HEK293T (cell line): ENCODE measurements at regions not wholly inside any gene's neighbourhood (a gene's known extent, or its start where the extent isn't known, plus 50 kb on each side); places are given as distances from the start of the nearest gene placed in this dataset.

ENCODE experiments used
- CTCF ChIA-PET: fragments of 350-600 bp; formaldehyde crosslinking; extraction: SDS; loops from one replicate; lab custom pipeline; 2021; ENCODE audit warnings: antibody characterized with exemption, inconsistent platforms; lab: Yijun Ruan, JAX
- POLR2A ChIA-PET: fragments of 350-600 bp; formaldehyde crosslinking; extraction: SDS; loops from one replicate; lab custom pipeline; 2020; ENCODE audit warnings: antibody characterized with exemption, inconsistent platforms; lab: Yijun Ruan, JAX
- DNase-seq: peaks from one replicate; pipeline ENCODE4 v3.0.0; 2012; ENCODE audit warnings: mixed read lengths; ENCODE audit errors: extremely low spot score
- ARNT ChIP-seq: fragments of 450-650 bp; IDR thresholded peaks from 2 replicates; pipeline ENCODE4 v1.6.1; 2017; ENCODE audit warnings: mild to moderate bottlenecking
- BHLHE40 ChIP-seq: fragments of 450-650 bp; IDR thresholded peaks from 2 replicates; pipeline ENCODE4 v1.6.1; 2016; ENCODE audit warnings: mild to moderate bottlenecking, moderate library complexity, borderline replicate concordance
- CTBP1 ChIP-seq: fragments of 450-650 bp; IDR thresholded peaks from 2 replicates; pipeline ENCODE4 v1.6.1; 2016; ENCODE audit warnings: borderline replicate concordance
- ELF4 ChIP-seq: fragments of 450-650 bp; IDR thresholded peaks from 2 replicates; pipeline ENCODE4 v1.6.1; 2017; ENCODE audit warnings: antibody characterized with exemption
- FOXA1 ChIP-seq: fragments of 450-650 bp; IDR thresholded peaks from 2 replicates; pipeline ENCODE4 v1.6.1; 2016; ENCODE audit warnings: mild to moderate bottlenecking
- FOXK2 ChIP-seq: fragments of 450-650 bp; IDR thresholded peaks from 2 replicates; pipeline ENCODE4 v1.6.1; 2016; ENCODE audit warnings: mild to moderate bottlenecking
- FOXM1 ChIP-seq: fragments of 450-650 bp; IDR thresholded peaks from 2 replicates; pipeline ENCODE4 v1.6.1; 2017; ENCODE audit warnings: mild to moderate bottlenecking, borderline replicate concordance
- HDGF ChIP-seq: fragments of 450-650 bp; IDR thresholded peaks from 2 replicates; pipeline ENCODE4 v1.6.1; 2017; ENCODE audit warnings: antibody characterized with exemption, borderline replicate concordance
- L3MBTL2 ChIP-seq: fragments of 450-650 bp; conservative IDR thresholded peaks from 2 replicates; pipeline ENCODE4 v1.6.1; 2016; ENCODE audit warnings: mild to moderate bottlenecking
- LEF1 ChIP-seq: fragments of 450-650 bp; IDR thresholded peaks from 2 replicates; pipeline ENCODE4 v1.6.1; 2017; ENCODE audit warnings: mild to moderate bottlenecking, borderline replicate concordance
- NFRKB ChIP-seq: fragments of 450-650 bp; IDR thresholded peaks from 2 replicates; pipeline ENCODE4 v1.6.1; 2016; ENCODE audit warnings: mild to moderate bottlenecking, moderate library complexity
- SP1 ChIP-seq: fragments of 450-650 bp; IDR thresholded peaks from 2 replicates; pipeline ENCODE4 v1.6.1; 2017
- SUZ12 ChIP-seq: fragments of 450-650 bp; IDR thresholded peaks from 2 replicates; pipeline ENCODE4 v1.6.1; 2016; ENCODE audit warnings: mild to moderate bottlenecking
- TARDBP ChIP-seq: fragments of 450-650 bp; IDR thresholded peaks from 2 replicates; pipeline ENCODE4 v1.6.1; 2016
- ZNF384 ChIP-seq: fragments of 450-650 bp; IDR thresholded peaks from 2 replicates; pipeline ENCODE4 v1.6.1; 2016
- TF ChIP-seq, protein P1 (sequence below): fragments of 450-650 bp; IDR thresholded peaks from 2 replicates; pipeline ENCODE4 v1.6.1; 2016

DNA sequence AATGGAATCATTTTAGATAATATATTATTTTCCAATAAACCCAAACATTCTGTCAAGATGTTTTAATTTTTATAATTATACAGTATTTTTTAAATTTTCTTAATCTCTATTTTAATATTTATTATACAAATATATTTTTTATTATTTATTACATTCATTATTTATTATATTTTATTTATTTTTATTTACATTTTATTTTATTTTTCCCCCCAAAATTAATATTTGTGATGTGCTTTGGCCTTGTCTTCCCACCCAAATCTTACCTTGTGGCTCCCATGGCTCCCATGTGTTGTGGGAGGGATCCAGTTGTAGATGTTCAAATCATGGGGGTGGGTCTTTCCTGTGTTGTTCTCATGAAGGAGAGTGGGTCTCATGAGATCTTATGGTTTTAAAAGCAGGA is 382.1 kb downstream of the TLE4 start:
- no peak for TF ChIP-seq SUZ12
- no peak for TF ChIP-seq BHLHE40
- TF ChIP-seq TARDBP = no peak
- no peak for TF ChIP-seq FOXK2
- no peak for TF ChIP-seq ELF4
- TF ChIP-seq LEF1 = no peak
- TF ChIP-seq, protein P1, sequence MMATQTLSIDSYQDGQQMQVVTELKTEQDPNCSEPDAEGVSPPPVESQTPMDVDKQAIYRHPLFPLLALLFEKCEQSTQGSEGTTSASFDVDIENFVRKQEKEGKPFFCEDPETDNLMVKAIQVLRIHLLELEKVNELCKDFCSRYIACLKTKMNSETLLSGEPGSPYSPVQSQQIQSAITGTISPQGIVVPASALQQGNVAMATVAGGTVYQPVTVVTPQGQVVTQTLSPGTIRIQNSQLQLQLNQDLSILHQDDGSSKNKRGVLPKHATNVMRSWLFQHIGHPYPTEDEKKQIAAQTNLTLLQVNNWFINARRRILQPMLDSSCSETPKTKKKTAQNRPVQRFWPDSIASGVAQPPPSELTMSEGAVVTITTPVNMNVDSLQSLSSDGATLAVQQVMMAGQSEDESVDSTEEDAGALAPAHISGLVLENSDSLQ = no peak
- no peak for TF ChIP-seq ARNT
- TF ChIP-seq ZNF384 = no peak
- no peak for TF ChIP-seq NFRKB
- TF ChIP-seq L3MBTL2 = no peak
- TF ChIP-seq CTBP1 = no peak
- no peak for TF ChIP-seq HDGF
- TF ChIP-seq SP1 = no peak
- TF ChIP-seq FOXM1 = no peak
- POLR2A ChIA-PET = no interaction called here
- CTCF ChIA-PET = no interaction called here
- DNase-seq = no peak

DNA sequence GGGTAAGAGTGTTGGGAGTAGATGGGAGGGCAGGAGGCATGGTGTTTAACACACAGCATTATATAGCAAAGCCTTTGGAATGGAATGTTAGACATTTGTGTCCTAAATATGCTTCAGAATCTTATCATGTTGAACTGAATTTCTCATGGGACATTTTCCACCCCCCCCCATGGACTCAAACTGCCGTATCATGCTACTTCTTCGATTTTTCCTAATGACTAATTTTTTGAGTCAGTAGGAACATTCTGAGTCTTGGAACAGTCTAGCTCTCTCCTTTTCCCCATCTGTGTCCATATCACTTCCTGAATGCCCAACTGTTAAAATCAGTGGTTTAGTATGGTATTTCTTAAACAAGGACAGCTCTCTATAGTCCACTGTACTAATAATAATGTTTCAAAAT is 380.6 kb downstream of the TLE4 start:
- POLR2A ChIA-PET = no interaction called here
- DNase-seq = no peak
- CTCF ChIA-PET = no interaction called here
- TF ChIP-seq ZNF384 (no peak), ARNT (no peak), SUZ12 (no peak), TARDBP (no peak), HDGF (no peak), SP1 (no peak), LEF1 (no peak), CTBP1 (no peak), BHLHE40 (no peak), L3MBTL2 (no peak), FOXA1 (no peak), ELF4 (no peak), NFRKB (no peak), FOXM1 (no peak), FOXK2 (no peak)
- TF ChIP-seq, protein P1 = no peak

DNA sequence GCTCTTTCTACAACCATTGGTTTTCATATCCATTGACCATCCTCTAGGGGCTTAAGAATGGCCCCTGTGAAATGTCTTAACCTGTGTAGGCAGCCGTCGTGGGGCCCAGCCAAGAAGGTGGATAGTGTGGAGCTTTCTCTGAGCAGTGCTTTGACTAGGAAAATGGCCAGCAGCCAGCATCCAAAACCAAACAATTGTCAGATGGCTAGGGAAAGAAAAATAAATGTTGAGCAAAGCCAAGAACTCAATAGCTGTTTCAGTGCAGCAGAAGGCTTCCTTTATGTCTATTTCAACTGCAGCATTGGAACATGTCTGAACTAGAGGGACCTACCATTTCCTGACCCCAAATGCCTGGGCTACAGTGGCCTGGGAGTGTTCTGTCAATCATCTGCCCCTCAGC is 374.9 kb downstream of the TLE4 start:
- ChIA-PET POLR2A (no interaction called here), CTCF (no interaction called here)
- no peak for DNase-seq
- TF ChIP-seq SUZ12 = no peak

DNA sequence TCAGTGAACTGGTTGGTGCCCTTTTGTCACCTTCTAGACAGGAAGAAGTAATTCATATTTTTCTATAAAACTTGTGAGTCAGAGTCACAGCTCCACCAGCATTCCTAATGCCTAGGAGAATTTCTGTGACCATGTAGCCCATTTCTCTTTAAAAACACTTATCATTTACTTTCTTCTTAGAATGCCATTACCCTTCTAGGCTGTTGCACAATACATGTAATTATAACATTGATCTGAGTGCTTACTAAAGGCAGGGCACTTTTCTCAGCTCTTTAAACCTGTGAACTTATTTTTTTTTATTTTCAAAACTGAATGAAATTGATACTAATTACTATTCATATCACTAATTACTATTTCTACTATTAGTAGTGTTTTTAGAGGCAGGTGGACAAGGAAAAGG is 373.7 kb downstream of the TLE4 start:
- TF ChIP-seq L3MBTL2 (no peak), SUZ12 (no peak), CTBP1 (no peak), ARNT (no peak), ELF4 (no peak), FOXK2 (no peak), NFRKB (no peak), FOXA1 (no peak), TARDBP (no peak), FOXM1 (no peak), ZNF384 (no peak), HDGF (no peak), LEF1 (no peak)
- TF ChIP-seq, protein P1 = no peak
- DNase-seq = no peak
- ChIA-PET CTCF (no interaction called here), POLR2A (no interaction called here)

DNA sequence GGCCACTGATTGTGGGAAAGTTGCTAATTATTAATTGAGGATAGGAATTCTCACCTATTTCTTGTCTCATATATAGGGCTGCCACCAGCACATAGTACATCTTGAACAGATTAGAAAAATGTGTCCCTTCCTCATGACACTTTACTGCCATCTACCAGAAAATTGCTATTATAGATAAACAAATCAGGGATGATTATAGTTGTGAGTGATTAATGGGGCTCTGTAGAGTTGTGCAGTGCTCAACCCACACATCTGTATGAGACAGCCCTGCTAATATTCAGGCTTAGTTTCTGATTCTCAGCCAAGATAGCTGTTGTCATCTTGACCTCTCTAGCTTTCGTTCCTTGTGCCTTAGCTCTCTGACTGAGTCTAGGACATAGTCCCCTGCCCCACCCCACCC is 373.3 kb downstream of the TLE4 start:
- DNase-seq = no peak
- TF ChIP-seq BHLHE40 (no peak), FOXM1 (no peak), NFRKB (no peak), FOXK2 (no peak), CTBP1 (no peak), ARNT (no peak), ZNF384 (no peak), SUZ12 (no peak), ELF4 (no peak), L3MBTL2 (no peak), TARDBP (no peak)
- TF ChIP-seq, protein P1 = no peak
- POLR2A ChIA-PET = no interaction called here
- CTCF ChIA-PET = no interaction called here

DNA sequence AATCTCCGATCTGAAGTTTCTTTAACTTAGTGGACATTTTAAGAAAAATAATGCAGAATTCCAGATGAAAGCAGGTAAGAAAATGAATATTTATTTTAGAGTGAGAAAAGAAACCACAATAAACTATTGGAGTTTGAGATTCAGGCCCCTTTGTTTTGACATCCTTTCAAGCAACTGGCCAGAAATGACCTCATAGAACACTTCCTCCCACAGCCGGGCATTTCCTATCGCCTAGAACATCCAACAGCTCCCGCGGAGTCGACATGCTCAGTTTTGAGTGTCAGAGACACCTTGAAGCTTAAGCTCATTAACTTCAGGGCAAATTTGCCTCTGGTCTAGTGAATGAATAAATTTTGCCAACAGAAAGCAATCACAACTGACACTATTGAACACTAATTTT is 369.2 kb downstream of the TLE4 start:
- TF ChIP-seq NFRKB = no peak
- no peak for TF ChIP-seq L3MBTL2
- no peak for TF ChIP-seq LEF1
- no peak for TF ChIP-seq SP1
- no peak for TF ChIP-seq SUZ12
- no peak for TF ChIP-seq ARNT
- TF ChIP-seq HDGF = no peak
- no peak for TF ChIP-seq TARDBP
- TF ChIP-seq CTBP1 = no peak
- CTCF ChIA-PET = no interaction called here
- POLR2A ChIA-PET = no interaction called here
- DNase-seq = no peak

DNA sequence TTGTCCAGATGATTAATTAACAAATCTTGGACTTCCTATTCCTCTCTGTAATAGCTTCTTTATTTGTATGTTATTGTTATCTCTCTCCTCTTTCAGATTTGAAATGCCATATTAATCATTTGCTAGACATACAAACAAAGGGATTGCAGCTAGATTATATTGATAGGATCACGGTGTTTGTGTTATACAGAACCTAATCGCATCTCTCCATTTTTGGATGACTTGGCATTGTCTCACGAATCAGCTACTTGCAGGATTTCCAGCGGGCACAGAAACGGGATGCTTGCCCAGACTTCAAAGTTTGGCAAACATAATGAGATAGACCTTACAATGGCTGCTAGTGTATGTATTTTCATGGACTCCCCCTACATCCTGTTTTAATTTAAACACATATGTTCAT is 368.1 kb downstream of the TLE4 start:
- ChIA-PET POLR2A (no interaction called here), CTCF (no interaction called here)
- DNase-seq = no peak
- TF ChIP-seq SUZ12 (no peak), FOXK2 (no peak), SP1 (no peak), NFRKB (no peak), LEF1 (no peak), L3MBTL2 (no peak), TARDBP (no peak), CTBP1 (no peak), FOXA1 (no peak), FOXM1 (no peak), ARNT (no peak)
- TF ChIP-seq, protein P1 = no peak
